ENCODE measurements at regions not wholly inside any gene's neighbourhood (a gene's known extent, or its start where the extent isn't known, plus 50 kb on each side); places are given as distances from the start of the nearest gene placed in this dataset.

- no peak overlapping the region for H3K4me3 ChIP-seq (ENCODE audit: low read depth, low read length)
- TF ChIP-seq CTCF (IDR thresholded peaks at IDR 0.05; ENCODE audit: low read depth, low read length) = no peak
These were observed 107.1 kb upstream of the BACH2 start for GRCh38 chr6:90403489-90404381.

GRCh38 chr6:90402831-90403192 lies 106.2 kb upstream of the BACH2 start:
- TF ChIP-seq CTCF (IDR thresholded peaks at IDR 0.05; ENCODE audit: low read depth, low read length) = no peak

GRCh38 chr6:90401933-90402830 lies 105.5 kb upstream of the BACH2 start:
- no peak for TF ChIP-seq CTCF (IDR thresholded peaks at IDR 0.05; ENCODE audit: low read depth, low read length)
- no peak overlapping the region for H3K4me3 ChIP-seq (ENCODE audit: low read depth, low read length)

More at GRCh38 chr6:90402831-90403192, 106.2 kb upstream of the BACH2 start:
- H3K4me3 ChIP-seq (ENCODE audit: low read depth, low read length) = no peak overlapping the region

- TF ChIP-seq CTCF (IDR thresholded peaks at IDR 0.05; ENCODE audit: low read depth, low read length) = no peak
- H3K4me3 ChIP-seq (ENCODE audit: low read depth, low read length) = no peak overlapping the region
These were observed 103.3 kb upstream of the BACH2 start for GRCh38 chr6:90399970-90400369.

GRCh38 chr6:90397929-90398674 lies 101.5 kb upstream of the BACH2 start:
- TF ChIP-seq CTCF (IDR thresholded peaks at IDR 0.05; ENCODE audit: low read depth, low read length) = no peak
- no peak overlapping the region for H3K4me3 ChIP-seq (ENCODE audit: low read depth, low read length)

- no peak overlapping the region for H3K4me3 ChIP-seq (ENCODE audit: low read depth, low read length)
- no peak for TF ChIP-seq CTCF (IDR thresholded peaks at IDR 0.05; ENCODE audit: low read depth, low read length)
These were observed 100.4 kb upstream of the BACH2 start for GRCh38 chr6:90397047-90397446.
